ENCODE measurements at regions not wholly inside any gene's neighbourhood (a gene's known extent, or its start where the extent isn't known, plus 50 kb on each side); places are given as distances from the start of the nearest gene placed in this dataset.

- DNase-seq: no peak
Measured at GRCh38 chr14:97215263-97215969, 418.2 kb downstream of the VRK1 start.

DNA sequence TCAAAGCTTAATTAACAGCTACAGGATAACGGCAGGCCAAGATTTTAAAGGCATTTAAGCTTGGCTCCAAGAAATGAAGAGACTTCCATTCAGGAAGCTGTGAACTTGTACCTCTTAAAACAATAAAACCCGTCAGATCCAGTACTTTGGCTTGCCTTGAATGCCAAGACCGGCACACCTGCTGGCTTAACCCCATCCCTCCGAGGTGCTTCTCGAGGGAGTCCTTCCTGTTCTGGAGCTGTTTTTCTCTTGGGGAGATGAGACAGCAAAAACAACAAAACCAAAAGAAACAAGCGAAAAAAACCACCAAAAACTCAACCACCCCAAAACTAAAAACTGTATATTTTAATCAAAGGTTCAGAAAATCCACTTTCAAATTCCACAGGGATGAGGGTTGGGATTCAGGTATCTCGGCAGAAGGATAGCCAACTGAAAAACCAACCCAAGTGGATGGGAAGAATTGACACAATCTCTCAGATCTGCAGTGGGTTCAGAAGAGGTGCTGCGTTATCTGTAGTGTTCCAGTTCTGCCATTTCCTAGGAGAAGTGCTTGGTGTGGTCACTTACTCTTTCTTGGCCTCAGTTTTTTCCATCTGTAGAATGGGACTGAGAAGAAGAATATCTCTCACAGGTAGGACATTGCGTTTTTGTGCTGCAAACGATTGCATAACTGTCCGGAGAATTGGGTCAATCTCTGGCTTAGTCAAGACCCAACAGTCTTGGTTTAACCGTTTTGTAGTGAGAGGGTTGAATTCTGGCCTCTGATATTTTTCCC lies 420.1 kb downstream of the VRK1 start:
- DNase-seq: no peak

- no peak for DNase-seq
Measured at GRCh38 chr14:97218274-97218673, 421.1 kb downstream of the VRK1 start.

DNA sequence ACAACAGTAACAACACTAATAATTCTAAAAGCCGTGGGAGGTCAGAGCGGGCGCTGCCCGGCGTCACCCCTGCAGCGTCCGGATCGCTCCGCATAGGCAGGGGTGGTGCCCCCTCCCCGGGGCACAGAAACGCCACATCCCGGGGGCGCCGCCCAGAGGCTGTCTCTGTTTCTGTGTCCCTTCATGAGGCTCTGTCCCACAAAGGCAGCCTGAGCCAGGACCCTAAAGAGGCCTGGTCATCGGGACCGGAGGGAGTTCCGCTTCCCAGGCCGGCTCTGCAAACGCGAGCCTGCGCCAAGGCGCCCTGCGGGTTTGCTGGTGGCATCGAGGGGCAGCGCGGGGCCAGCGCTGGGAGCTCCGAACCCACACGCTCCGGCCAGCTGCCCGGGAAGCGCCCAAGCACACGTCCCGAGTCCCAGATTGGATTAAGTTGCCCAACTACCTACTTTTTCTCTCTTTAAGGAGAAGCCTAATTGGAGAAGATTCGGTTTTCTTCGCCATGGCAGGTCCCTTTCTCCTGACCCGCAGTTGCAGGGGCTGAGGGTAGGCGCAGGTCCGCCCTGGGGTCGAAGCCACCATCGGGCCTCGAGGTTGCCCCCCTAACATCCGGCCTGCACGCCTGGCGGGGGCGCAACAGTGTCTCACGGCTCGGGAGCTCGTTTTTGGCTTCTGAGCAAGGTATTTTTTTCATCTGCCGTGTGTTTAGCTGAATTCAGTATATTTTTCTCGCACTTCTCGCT lies 421.7 kb downstream of the VRK1 start:
- DNase-seq: no peak

- no peak for DNase-seq
Measured at GRCh38 chr14:97219431-97220017, 422.3 kb downstream of the VRK1 start.

DNA sequence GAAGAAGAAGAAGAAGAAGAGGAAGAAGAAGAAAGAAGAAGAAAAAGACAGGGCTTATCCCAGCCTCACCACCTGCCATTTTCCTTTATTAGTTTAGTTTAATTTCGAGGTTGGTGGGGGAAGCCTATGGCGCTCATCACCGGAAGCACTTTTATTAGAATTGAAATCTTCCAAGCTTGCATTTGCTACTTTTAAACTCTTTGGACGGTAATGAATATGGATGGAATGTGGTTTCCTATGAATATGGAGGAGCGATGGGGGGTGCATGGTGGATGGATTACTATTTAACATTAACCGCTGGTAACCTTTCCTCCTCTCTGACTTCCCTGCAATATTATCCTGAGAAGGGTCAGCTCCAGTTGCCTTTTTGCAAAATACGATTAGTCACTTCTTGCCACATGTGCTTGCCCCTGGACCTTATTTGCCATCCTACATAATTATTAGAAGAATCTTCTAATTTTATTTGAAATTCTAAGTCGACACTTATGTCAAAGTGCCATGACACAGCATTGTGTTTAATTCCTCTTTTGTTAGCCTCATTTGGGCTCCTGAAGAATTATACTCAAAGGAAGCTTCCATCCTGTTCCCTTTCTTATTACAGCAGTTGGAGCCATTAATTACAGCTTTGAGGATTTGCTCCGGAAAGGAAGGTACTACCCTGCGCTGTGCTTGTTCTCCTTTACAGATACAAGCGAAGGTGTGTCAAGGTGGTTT lies 424.5 kb downstream of the VRK1 start:
- no peak for DNase-seq

DNA sequence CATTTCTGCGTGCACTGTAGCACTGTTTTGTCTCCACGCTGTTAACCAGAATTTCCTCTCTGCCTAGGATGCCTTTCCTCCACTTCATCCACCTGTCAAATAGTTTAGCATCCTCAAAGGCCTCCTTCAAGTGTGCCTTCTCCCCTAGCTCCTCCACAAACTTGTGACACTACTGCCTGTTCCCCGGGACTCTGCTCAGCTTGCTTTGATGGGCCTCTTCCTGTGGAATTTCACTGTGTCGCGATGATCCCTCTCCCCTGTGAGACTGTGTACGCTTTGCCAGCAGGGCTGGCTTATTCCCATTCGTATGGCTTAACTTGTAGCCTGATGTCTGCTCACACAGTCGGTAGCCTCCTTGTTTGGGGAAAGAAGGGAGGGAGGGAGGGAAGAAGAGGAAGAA lies 426.8 kb downstream of the VRK1 start:
- DNase-seq: no peak

DNA sequence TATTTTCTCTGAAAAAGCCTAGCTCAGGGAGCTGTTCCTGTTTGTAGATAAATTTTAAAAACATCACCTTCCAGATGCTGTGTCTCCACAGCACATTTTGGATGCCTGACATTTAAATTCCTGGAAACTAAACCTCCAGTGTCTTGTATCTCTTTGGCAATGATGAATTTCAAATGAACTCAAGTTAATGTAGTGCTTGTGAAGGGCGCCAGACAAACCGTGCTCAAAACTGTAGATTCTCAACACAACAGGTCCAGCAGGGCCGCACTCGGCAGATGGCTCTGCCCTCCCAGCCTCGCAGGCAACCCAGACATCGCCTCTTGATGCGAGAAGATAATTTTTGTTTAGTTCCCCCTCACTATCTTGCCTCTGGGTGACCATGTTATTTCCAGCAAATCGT lies 432.9 kb downstream of the VRK1 start:
- no peak for DNase-seq

DNA sequence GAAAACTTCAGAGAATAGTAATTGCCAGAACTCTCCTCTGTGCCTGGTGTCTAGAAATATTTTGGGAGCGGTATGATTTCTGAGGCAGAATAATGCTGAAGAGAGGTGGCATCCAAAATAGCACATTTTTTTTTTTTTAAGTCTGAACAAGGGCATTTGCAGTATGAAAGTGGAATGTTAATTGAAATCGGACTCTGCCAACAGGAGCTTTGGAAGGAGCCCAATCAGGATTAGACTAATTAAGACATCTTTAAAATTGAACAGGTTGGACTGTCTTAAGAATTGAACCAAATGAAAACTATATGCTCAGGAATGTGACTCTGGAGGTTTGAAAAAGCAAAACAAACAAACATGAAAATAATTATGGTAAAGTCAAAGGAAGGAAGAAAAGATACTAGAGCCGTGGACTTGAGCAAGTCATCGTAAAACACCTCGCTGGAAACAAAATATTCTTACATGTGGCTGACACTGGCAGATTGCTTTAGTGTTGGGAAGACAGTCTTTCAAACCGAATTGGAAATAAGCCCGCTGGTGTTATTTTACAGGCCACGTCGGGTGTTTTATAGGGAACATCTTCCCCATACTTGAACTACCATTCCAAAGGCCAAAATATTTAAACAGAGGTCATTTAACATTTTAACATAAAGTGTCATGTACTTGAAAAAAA lies 436.3 kb downstream of the VRK1 start:
- no peak for DNase-seq

DNA sequence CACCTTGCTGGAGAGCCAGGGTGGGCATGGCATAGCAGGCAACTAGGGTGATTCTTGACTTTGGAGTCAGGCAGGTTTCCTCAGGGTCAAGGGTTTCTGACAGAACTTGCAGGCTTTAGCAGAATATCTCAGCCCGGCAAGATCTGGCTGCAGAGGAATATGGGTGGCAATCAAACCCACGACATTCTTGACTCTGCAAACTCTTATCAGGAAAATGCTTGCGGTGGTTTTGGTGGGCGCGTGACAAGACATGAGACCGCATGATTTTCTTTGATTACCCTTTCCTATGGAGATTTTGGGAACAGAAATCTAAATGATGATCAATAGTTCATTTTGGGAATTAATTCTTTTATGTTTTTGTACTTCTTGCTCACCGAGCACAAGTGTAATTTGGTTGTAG lies 449.5 kb downstream of the VRK1 start:
- no peak for DNase-seq

DNA sequence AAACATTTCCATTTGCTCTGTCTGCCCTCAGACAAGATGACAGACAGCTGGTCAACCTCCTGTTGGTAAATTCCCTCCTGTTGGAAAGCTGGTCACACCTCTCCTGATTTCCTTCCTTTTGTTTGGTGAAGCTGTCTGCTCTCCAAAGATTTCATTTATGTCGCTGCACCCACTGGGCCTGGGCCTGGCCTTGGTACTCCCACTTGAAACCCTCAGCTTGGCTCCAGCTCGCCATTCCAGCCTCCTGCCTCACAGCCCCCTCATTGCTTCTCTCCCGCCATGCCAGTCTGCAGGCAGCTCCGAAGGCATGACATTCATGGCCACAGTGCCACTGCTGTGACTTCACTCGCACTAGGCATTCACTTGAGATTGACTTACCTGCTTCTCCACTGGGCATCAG lies 451.8 kb downstream of the VRK1 start:
- DNase-seq: no peak

GRCh38 chr14:97250931-97251330 lies 453.7 kb downstream of the VRK1 start:
- DNase-seq: no peak

- no peak for DNase-seq
Measured at GRCh38 chr14:97251491-97252155, 454.4 kb downstream of the VRK1 start.

DNA sequence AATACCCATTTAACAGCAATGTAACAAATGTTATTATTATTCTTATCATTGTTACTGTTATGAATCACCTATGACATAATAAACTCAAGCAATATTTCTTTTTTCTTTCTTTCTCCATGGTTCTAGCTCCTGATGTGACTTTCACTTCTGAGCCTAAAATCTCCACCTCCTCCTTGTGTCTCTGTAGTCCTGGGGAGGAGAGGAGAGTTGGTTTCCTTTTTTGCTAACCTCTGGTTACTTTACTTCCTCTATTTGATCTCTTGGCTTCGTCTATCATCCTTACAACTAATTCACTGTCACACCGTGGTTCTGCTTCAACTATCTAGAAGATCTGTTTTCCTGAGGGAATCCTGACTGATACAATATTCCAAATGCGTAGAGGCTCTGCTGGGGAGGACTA lies 456.6 kb downstream of the VRK1 start:
- DNase-seq: no peak

GRCh38 chr14:97262336-97262735 lies 465.2 kb downstream of the VRK1 start:
- DNase-seq: no peak

DNA sequence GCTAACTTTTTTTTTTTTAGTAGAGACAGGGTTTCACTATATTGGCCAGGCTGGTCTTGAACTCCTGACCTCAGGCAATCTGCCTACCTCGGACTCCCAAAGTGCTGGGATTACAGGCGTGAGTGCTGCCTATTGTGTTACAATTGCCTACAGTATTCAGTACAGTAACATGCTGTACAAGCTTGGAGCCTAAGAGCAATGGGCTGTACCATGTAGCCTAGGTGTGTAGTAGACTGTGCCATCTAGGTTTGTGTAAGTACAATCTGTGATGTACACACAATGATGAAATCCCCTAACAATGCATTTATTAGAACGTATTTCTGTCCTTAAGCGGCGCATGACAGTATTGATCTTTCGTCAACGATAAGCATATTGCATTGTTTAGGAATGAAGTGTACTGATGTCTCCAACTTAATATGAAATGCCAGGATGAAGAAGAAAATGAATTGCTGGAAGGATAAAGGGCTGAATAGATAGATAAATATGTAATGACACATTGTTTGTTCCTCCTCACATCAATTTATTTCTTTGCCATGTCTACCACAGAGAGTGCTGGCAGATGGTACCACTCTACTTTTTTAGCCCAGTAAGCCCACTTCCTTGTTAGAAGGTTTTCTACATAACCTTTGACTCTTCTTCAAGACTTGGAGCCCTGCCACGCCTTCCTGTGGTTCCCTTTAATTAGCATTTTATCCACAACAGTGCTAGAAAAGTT lies 467.5 kb downstream of the VRK1 start:
- no peak for DNase-seq

DNA sequence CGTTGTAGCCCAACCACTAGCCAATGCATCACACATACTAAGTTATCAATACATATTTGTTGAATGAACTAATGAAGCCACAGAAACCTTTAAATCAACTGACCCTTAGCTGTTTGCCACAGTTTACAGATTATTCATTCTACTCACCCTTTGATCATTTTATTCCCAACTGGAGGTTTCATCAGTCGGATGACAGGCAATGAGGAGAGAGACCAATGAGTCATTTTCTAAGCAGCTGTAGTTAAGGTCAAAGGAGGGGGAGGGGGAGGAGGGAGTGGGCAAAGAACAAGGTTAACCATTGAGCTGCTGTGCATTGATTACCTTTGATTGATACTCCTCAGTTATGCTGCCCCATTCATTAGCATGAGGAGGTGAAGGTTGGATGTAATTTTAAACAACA lies 469.5 kb downstream of the VRK1 start:
- DNase-seq: peak; percentile 5

- no peak for DNase-seq
Measured at GRCh38 chr14:97267509-97267908, 470.3 kb downstream of the VRK1 start.

DNA sequence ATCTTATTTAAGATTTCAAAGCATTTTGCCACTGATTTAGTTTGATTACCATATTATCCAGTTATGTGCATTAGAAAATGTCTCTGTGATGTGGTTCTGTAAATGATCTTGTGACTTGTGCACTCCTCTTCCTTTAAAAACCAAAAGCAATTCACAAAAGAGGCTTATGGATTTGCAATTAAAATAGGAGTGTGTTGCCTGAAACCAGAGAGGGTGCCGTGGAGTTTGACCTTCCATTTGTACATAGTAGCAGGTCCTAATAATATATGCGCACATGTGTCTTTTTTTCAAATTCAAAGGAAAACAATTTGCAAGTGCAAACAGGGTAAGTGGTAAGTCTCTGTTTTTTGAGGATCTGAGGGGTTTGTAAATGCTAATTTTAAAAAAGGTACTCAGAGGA lies 470.9 kb downstream of the VRK1 start:
- DNase-seq: no peak

GRCh38 chr14:97270308-97270707 lies 473.1 kb downstream of the VRK1 start:
- DNase-seq: no peak

GRCh38 chr14:97271451-97271960 lies 474.3 kb downstream of the VRK1 start:
- DNase-seq: no peak

All from HCEC 1CT (cell line).